ENCODE measurements at regions not wholly inside any gene's neighbourhood (a gene's known extent, or its start where the extent isn't known, plus 50 kb on each side); places are given as distances from the start of the nearest gene placed in this dataset.

DNA sequence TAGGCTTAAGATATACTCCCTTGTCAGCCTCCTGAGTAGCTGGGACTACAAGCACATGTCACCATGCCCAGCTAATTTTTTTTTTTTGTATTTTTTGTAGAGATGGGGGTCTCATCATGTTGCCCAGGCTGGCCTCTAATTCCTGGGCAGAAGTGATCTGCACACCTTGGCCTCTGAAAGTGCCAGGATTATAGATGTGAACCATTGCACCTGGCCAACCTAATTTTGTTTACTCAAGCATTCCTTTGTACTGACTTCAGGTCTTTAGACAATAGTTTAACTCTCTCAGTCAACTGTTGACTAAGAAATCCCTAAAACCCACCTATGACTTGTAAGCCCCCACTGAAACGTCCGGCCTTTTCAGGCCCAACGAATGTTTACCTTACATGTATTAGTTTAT is 628.3 kb upstream of the CDH8 start:
- no peak for DNase-seq

DNA sequence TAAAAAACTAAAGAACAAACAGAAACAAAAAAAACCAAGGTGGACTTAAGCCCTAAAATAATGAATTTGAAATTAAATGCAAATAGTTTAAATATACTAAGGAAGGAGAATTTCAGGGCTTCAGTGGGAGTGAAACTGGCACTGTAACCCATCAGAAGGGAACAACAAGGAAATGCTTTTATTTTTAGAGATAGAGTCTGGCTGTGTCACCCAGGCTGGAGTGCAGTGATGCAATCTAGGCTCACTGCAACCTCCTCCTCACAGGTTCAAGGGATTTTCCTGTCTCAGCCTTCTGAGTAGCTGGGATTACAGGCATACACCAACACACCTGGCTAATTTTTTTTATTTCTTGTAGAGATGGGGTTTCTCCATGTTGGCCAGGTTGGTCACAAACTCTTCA is 625.2 kb upstream of the CDH8 start:
- DNase-seq: no peak

DNA sequence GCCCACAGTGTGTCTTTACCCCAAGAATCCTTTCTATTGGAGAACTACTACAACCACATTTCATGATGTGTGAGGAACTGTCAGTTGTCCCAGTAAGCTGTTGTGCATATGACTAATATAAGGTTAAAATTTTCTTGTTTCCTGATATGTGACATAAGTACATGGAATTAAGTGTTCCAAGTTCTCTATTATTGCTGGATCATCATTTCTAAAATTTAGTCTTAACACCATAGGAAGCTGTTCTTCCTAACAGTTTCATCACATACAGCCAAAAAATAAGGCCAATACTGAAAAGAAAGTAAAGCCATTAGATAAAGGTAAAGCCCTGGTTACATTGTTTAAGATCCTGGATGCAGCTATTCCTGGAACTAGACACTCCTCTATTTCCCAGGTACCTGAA is 620.9 kb upstream of the CDH8 start:
- no peak for DNase-seq

DNA sequence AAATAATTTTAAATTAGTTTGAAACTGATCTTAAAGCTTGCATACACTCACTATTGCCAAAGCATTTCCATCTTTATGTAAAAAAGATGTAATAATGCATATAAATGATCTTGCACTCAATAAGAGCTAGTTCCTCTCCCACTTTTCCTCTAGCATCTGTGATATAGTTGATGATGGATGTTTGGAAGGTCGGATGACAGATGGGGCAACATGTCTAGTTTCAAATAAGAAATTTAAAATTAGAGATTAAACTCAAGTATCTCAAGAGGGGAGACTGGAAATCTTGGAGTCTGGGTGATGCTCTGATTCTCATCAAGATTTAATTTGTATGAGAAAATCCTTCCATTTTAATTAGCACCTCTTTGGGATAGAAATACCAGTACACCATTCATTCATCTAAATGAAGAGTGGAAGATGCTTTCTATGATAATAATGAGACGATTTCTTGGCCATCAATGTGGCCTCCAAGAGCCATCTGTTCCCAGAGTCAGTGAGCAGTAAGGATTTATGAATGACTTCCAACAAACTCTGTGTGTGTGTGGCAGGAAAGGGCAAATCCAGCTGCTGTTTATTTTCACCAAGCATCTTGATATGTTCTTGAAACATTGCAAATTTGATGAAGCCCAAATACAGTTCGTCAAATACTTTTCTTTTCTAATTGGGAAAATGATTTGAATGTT is 616.3 kb upstream of the CDH8 start:
- no peak for DNase-seq

DNA sequence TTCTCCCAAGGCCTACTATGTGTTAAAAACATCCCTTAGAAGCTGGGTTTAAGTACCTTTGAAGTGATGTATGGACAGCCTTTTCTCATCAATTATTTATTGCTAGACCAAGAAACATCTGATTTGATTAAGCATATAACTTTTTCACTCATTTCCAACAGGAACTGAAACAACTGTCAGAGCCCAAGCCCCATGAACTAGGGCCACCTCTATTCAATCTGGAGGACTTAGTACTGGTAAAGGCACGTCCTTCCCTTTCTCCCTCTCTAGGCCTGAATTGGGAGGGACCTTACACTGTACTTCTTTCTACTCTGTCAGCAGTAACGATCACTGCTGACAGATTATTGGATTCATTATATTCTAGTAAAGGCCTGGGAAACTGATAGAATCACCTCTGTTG is 612.0 kb upstream of the CDH8 start:
- DNase-seq: no peak

DNA sequence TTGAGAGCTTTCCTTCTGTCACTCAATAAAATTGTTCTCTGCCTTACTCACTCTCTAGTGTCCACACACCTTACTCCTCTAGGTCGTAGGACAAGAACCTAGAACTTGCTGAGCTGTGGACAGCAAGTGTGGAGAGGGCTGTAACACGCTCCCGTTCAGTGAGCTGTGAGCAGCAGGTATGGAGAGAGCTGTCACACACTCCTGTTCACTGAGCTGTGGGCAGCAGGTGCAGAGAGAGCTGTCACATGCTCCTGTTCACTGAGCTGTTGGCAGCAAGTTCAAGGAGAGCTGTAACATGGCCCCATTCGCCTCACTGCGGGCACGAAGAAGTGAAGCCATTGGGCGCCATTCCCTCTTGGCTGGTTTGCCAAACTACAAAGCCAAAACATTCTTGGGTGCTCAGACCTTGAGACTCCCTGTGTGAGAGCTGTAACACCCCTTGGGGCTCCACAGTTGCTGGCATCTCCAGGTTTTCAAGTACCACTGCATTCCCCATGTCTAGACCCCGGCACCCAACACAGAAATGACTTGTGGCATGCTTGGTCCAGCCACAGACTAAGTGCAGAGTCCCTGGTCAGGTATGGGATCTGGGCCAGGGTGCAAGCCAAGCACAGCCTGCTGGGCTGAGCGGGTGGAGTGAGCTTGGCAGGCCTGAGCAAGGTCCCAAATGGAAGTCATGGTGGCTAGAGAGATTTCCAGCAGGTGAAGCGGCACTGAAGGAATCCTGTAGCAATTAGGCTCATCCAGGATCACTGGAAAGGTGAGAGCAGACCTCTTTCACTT is 608.0 kb upstream of the CDH8 start:
- DNase-seq: no peak

DNA sequence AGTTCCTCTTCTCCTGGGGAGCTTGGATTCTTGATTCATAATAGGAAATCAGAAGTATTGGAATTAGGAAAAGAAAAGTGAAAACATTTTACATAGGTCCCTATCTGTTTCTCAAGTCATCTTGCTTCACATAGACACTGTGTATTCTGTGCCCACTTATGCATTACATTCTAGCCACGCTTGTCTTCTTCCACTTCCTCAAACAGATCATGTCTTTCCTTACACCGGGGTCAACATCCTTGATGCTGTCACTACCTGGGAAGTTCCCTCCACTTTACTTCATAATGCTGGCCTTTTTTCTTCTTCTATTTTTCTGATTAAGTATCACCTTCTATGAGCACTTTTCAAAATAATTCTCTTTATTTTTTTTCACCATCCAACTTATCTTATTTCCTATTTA is 606.4 kb upstream of the CDH8 start:
- DNase-seq: no peak

DNA sequence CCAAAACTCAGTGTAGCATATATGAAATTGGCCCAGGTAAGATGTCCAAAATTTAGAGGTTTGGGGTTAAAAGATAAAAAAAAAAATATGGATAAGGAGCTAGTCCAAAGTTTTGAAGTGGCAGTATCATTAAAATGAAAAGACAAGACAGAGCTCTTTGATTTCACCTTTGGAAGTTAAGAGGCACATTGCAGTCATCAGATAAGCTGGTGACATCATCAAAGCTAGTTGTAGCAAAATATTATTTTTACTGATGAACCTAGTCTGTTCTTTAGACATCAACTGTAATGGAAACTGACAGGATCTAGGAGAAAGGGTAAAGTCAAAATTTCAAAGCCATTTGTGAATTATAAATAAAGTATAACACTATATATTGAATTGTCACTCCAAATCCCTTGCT is 603.7 kb upstream of the CDH8 start:
- DNase-seq: no peak

DNA sequence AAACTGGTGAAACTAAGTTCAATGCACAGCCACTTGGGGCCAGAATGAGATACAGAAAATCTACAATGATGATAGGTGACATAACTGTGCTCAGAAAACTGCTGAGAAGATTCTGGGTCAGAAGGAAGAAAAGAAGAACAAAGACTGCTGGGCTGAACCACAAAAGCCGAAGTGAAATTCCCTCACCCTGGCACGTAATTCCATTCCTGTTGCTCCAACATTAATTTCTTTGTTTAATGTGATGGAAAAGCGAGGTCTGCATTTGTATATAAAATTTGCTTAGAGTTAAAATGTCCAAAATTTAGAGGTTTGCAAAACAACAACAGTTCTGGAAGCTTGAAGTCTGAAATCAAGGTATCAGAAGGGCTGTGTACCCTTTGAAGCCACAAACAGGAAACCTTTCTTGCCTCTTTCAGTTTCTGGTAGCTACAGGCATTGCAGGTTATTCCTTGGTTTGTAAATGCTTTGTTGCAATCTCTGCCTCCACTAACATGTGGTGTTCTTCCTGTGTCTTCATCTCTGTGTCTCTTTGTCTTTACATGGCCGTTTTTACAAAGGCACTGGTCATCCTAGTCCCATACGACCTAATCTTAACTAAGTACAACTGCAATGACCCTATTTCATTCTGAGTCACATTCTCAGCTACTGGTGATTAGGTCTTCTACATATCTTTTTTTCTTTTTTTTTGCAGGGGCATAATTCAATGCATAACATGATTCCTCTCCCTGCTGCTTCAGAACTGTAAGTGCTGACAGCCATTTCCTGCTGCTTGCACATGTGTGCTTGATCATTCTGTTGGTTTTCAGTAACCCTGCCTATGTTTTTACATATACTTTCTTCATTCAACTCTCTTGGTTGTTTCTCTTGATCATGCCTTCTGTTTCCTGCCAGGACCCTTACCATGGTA is 603.0 kb upstream of the CDH8 start:
- DNase-seq: no peak

DNA sequence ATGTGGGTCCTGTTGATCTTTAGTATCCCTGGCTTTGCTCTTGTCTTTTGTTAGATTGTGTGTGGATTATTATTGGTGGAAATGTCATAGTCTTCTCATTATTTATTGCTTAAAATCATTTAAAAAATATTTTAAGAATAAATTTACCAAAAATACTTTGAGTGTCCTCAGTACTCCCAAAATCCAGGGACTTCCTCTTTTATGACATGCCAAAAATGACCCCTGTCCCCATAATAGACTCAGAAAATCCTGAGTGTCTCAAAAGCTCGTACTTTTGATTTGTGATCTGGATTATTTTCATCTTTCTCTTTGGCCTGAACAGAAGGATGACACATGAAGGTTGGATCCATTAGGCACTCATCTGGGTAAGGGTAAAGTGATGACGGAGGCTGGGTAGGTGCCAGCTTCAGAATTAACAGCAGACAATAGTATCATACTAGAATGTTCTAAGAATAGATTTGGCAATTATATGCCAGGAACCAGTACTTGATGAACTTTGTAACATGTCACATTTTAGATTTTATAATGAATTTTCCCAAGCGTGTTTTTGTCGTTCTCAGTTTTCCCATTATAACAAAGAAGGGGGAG is 602.2 kb upstream of the CDH8 start:
- DNase-seq: no peak

DNA sequence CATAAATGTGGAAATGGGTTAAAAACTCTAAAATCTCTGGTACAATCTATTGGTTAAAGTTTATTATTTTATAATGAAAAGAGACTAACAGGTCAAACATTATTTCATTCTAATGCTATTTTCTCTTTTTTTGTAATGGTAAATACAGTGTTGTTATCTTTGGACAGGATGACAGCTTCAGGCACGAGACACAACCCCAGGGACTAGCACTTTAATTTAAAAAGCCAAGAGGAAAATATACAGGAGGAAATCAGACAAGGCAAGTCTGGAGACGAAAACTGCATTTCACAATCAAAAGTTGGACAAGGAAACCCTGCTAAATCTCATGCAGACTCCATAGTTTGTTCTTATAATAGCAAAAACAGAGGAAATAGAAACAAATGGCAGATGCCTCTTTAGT is 589.1 kb upstream of the CDH8 start:
- no peak for DNase-seq

DNA sequence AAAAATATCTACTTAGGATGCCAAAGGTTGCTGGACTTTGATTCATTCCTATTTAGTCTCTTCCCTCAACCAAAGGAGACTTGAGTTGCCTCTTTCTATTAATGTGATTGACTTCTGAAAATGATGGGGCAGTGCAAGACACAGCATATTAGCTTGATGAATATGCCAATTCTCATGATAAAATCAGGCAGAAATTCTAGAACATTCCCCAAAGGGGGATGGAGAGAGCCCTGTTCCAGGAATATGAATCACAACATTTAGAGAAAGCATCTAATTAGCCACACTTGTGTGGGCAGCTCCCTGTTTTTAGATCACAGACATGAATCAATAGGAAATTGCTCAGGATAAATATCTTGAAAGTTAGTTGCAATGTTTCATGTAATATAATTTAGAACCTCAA is 584.0 kb upstream of the CDH8 start:
- no peak for DNase-seq

DNA sequence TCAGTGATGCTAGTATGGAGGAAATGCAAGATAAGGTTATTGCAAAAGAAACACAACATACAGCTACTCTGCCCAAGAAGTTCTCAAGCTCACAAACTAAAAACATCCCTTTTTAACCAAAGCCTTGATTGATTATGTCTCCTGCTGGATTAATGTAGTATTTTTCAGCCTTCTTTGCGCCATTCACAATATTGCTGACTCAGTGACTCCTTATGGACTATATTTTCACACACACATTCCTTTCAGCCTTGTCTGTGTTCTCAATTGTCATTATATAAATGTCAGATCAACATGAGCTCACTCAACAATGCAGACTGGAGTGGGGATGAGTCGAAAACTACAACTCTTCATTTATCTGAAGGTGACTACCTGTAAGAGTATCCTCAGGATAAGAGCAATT is 579.3 kb upstream of the CDH8 start:
- no peak for DNase-seq

DNA sequence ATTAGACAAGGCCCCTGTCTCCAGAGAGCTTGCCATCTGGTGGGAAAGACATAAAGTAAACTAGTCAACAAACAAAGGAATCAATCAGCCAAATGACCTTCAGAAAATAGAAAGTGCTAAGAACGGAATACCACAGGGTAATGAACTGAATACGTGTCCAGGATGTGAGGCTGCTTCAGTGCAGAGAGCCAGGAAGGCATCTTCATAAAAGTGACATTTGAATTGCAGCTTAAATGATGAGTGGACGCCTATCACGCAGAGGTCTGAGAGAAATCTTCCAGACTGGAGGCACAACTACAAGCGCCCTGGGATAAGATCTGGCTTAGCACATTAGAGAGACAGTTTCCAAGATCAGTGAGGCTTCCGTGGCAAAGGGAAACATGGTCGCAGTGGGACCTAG is 574.1 kb upstream of the CDH8 start:
- no peak for DNase-seq

DNA sequence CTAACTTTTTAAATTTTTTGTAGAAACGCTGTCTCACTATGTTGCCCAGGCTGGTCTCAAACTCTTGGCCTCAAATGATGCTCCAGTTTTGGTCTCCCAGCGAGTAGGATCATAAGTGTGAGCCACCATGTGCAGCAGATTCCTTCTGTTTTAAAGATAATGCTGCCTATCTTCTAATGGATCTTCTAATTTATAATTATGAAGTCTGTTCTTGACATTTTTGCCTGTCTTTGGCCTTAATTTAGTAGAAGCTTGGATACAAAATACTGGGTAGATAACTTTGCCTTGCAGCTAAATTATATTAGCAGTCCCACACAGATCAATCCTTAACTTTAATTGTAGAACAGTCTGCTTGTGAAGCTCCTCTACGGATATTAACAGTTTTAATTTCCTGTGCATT is 566.6 kb upstream of the CDH8 start:
- DNase-seq: no peak

DNA sequence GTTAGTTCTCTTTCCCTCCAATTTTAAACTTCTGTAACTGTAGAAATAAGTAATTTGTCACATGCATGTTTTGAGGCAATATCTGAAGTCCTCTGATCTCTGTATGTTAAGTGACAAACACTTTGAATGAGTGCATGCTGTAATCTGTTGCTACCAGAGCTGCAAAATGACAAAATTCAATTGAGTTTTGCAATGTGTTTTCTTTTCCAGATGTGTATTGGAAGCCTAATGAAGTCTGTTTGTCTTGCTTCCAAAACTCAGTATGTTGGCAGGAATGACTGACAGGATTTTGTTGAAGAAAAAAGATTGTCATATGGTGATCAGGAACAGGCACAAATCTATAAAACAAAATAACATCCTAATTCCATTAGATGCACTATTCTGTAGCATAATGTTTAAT is 561.6 kb upstream of the CDH8 start:
- no peak for DNase-seq

DNA sequence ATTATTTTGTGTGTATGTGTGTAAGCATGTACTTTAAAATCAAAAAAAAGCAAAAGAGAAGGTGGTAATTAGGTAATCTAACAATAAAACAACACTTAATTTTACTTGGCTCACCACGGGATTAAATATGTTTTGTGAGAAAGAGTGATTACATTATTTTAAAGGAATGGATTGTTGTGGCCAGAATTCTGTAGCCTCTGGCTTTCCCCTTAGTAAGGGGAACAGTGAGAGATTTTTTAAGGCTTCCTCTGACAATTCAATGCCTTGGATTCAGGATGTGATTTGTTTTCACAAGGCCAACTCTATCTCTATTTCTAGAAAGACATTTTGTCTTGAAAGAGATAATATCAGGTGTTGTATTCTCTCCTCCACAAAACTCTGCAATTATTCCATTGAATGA is 560.3 kb upstream of the CDH8 start:
- DNase-seq: no peak

DNA sequence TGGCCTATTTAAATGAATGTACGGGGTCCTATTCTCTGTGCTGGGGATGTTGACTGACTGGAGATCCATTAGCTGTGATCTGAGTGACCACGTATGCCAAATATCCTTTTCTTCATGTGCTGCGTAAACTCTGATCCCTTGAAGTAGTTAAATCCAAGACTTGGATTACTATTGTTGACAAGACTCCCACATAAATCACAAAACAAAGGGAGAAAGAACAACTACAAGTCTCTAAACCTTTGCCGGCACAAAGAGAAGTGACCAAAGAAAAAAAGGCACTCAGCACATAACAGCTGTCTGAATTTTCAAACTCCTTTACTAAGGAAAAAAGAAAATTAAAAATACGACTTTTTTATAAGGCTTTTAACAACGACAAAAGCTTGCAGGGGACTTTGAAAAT is 559.9 kb upstream of the CDH8 start:
- DNase-seq: no peak

DNA sequence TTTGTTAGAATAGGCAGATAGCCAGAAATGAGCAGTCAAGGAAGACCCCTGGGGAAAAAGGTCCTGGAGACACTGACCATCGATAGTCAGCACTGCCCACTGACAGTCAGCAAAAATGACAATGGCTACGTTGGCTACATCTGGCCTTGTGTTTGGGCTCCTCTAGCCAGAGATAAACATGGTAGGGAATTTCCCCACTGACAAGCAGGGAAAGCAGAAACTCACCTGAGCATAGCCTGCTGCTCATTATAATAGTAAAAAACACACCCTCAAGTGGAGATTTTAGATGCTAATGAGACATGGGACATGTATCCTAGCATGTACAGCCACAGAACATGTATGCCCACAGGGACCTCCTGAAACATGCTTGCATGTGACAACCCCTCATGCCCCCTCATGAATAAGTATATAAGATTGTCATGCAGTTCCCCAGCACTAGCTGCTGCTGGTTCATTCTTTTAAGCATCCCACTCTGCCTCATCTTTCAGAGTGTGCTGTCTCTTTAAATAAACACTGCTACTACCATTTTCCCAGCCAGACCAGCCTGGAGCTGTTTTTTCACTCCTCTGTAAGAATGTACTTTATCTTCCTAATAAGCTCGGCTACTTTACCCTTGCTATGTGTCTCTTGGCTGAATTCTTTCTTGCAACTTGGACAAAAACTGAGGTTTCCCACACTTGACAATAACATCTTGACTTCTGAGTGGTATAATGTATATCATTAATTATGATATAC is 550.1 kb upstream of the CDH8 start:
- DNase-seq: no peak

DNA sequence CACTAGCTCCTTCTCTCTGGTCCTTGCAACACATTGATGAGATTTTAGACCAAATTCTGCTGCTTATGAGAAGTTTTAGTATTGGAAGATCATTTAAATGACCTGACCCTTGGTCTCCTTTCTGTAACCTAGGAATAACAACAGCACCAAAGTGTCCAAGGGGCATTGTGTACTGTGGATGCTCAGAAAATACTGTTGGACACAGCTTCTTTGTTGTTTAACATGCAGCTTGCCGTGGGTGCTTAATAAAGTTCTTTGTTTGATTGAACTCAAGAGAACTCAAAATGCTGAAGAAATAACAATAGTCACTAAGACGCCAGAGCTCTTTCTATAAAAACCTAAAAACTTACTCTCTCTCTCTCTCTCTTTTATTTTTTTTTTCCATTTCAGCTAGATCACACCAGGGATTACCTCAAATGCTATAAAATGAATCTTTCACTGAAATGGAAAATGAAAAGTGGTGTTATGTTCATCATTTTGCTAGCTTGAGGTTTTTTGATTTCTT is 548.9 kb upstream of the CDH8 start:
- no peak for DNase-seq

DNA sequence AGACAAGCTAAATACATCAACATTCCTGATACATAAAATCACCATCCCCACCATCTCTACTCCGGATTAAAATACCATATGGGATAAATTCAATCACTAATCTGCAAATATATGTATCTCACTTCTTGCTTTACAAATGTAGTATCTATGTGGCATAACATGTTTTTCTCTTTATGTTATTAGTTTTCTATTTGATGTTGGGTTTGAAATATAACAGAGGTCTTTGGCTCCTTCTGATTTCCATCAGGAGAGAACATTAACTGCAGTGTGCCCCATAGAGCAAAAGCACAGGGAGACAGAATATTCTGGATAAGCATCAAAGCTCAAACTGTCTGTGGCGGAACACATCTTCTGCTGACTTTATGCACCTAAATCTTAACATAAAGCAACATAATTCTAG is 547.2 kb upstream of the CDH8 start:
- no peak for DNase-seq

DNA sequence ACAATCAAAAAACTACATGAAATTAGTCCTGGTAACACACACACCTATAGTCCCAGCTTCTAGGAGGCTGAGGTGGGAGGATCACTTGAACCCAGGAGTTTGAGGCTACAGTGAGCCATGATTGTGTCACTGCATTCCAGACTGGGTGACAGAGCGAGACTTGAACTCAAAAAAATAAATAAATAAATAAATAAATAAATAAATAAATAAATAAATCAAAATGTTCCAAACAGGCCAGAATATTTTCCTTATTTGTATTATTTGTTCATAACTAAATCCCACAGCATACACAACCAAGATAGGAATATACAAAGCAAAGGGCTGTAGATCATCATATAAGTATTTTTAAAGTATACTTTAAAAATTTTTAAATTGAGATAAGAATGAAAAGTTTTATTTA is 537.2 kb upstream of the CDH8 start:
- no peak for DNase-seq

DNA sequence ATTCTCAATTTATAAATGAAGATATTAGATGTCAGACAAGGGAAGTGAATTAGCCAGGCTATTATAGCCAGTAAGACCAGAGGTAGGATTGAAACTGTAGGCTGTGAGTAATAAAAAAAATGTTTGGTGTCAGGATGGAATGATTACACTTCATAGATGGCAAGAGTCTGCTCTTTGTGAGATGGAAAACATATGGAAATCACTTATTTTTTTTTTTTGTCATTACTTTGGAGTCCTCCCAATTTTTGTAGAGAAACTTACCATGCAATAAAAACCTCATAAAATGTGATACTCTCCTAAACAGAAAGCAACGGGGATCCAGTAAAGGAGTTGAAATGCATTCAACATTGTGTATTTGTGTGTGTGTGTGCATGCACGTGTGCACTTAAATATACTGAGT is 532.7 kb upstream of the CDH8 start:
- no peak for DNase-seq
